ENCODE measurements at regions not wholly inside any gene's neighbourhood (a gene's known extent, or its start where the extent isn't known, plus 50 kb on each side); places are given as distances from the start of the nearest gene placed in this dataset.

- intact Hi-C loops (cut with DNase I; ENCODE audit: low total_unique reads) = no loop called here
- H3K4me3 ChIP-seq (ENCODE audit: low read depth, poor library complexity, severe bottlenecking) = no peak overlapping the region
- no peak for DNase-seq (ENCODE audit: low spot score in 2 of 2)
- no peak for TF ChIP-seq POLR2A (IDR thresholded peaks at IDR 0.05)
- TF ChIP-seq CTCF (IDR thresholded peaks at IDR 0.05) = no peak
- WGBS, 2 donors = 66 to 74% methylated on average over 9 of the region's 9 CpGs
Observed at GRCh38 chr3:176505878-176506621, 691.2 kb downstream of the TBL1XR1 start.

GRCh38 chr3:176491084-176491483 is 706.2 kb downstream of the TBL1XR1 start:
- TF ChIP-seq POLR2A (IDR thresholded peaks at IDR 0.05) = no peak
- H3K4me3 ChIP-seq (ENCODE audit: low read depth, poor library complexity, severe bottlenecking) = no peak overlapping the region
- intact Hi-C loops (cut with DNase I; ENCODE audit: low total_unique reads) = no loop called here
- 60 to 62% methylated on average over 3 of the region's 3 CpGs for WGBS, 2 donors
- DNase-seq (ENCODE audit: low spot score in 2 of 2) = no peak

GRCh38 chr3:176490357-176490756 is 706.9 kb downstream of the TBL1XR1 start:
- TF ChIP-seq CTCF (IDR thresholded peaks at IDR 0.05) = no peak
- TF ChIP-seq POLR2A (IDR thresholded peaks at IDR 0.05) = no peak
- WGBS, 2 donors = 83 to 92% methylated on average over 2 of the region's 2 CpGs
- no peak overlapping the region for H3K4me3 ChIP-seq (ENCODE audit: low read depth, poor library complexity, severe bottlenecking)
- no peak for DNase-seq (ENCODE audit: low spot score in 2 of 2)
- intact Hi-C loops (cut with DNase I; ENCODE audit: low total_unique reads) = no loop called here

GRCh38 chr3:176479248-176479647 is 718.0 kb downstream of the TBL1XR1 start:
- WGBS, 2 donors = 81 to 84% methylated on average over 6 of the region's 6 CpGs
- no peak for DNase-seq (ENCODE audit: low spot score in 2 of 2)
- intact Hi-C loops (cut with DNase I; ENCODE audit: low total_unique reads) = no loop called here
- TF ChIP-seq CTCF (IDR thresholded peaks at IDR 0.05) = no peak
- H3K4me3 ChIP-seq (ENCODE audit: low read depth, poor library complexity, severe bottlenecking) = no peak overlapping the region

- H3K4me3 ChIP-seq (ENCODE audit: low read depth, poor library complexity, severe bottlenecking) = no peak overlapping the region
- intact Hi-C loops (cut with DNase I; ENCODE audit: low total_unique reads) = no loop called here
- 30 to 55% methylated on average over 6 of the region's 6 CpGs for whole genome bisulfite sequencing, 2 donors
- DNase-seq (ENCODE audit: low spot score in 2 of 2) = no peak
- TF ChIP-seq POLR2A (IDR thresholded peaks at IDR 0.05) (no peak), CTCF (IDR thresholded peaks at IDR 0.05) (no peak)
Observed at GRCh38 chr3:176469694-176470205, 727.5 kb downstream of the TBL1XR1 start.

GRCh38 chr3:176463610-176464009 is 733.7 kb downstream of the TBL1XR1 start:
- TF ChIP-seq POLR2A (IDR thresholded peaks at IDR 0.05) (no peak), CTCF (IDR thresholded peaks at IDR 0.05) (no peak)
- no peak overlapping the region for H3K4me3 ChIP-seq (ENCODE audit: low read depth, poor library complexity, severe bottlenecking)
- DNase-seq (ENCODE audit: low spot score in 2 of 2) = no peak
- intact Hi-C loops (cut with DNase I; ENCODE audit: low total_unique reads) = no loop called here
- WGBS, 2 donors = 46 to 83% methylated on average over 2 of the region's 2 CpGs

Measured in lower leg skin (tissue), 4 donors.